ENCODE measurements at regions not wholly inside any gene's neighbourhood (a gene's known extent, or its start where the extent isn't known, plus 50 kb on each side); places are given as distances from the start of the nearest gene placed in this dataset.

DNA sequence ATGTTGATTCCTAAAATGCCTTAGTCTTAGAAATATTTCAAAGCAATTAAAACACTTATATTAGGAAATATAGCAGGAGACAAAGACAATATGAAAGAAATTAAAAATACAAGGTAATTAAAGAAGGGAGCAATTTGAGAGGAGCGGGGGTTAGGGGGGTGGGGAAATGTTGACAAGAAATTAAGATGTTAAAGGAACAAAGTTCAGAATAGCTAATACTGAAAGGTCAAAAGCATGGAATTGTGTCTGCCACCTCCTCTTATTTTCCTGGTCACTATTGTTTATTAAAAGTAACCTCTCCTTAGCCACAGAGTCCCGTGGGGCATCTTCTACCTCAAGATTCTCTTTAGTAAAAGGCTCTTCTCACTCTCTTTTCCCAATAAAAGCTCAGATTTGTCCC lies 244.1 kb downstream of the MREG start:
- TF ChIP-seq, protein P1, sequence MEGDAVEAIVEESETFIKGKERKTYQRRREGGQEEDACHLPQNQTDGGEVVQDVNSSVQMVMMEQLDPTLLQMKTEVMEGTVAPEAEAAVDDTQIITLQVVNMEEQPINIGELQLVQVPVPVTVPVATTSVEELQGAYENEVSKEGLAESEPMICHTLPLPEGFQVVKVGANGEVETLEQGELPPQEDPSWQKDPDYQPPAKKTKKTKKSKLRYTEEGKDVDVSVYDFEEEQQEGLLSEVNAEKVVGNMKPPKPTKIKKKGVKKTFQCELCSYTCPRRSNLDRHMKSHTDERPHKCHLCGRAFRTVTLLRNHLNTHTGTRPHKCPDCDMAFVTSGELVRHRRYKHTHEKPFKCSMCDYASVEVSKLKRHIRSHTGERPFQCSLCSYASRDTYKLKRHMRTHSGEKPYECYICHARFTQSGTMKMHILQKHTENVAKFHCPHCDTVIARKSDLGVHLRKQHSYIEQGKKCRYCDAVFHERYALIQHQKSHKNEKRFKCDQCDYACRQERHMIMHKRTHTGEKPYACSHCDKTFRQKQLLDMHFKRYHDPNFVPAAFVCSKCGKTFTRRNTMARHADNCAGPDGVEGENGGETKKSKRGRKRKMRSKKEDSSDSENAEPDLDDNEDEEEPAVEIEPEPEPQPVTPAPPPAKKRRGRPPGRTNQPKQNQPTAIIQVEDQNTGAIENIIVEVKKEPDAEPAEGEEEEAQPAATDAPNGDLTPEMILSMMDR (IDR thresholded peaks at IDR 0.05; ENCODE audit: extremely low read depth, low read depth, low read length), result no peak
- Histone ChIP-seq H3K36me3 (ENCODE audit: insufficient read depth, low read length) (no peaks in the 10 kb centered on the region), H3K9me3 (ENCODE audit: low read depth, low read length) (no peaks in the 10 kb centered on the region), H3K27ac (ENCODE audit: low read depth, low read length) (no peak overlapping the region), H3K4me3 (ENCODE audit: insufficient read depth, low read length) (no peak overlapping the region), H3K4me2 (ENCODE audit: insufficient read depth, low read length) (no peak overlapping the region), H2AFZ (ENCODE audit: low read length) (no peak overlapping the region), H4K20me1 (ENCODE audit: insufficient read depth, low read length) (no peaks in the 10 kb centered on the region), H3K79me2 (ENCODE audit: insufficient read depth, low read length) (no peaks in the 10 kb centered on the region), H3K4me1 (ENCODE audit: insufficient read depth, low read length) (peaks cover 50% of the 10 kb centered on the region), H3K27me3 (ENCODE audit: insufficient read depth, low read length) (no peaks in the 10 kb centered on the region)
- DNase-seq (ENCODE audit: insufficient read length, low spot score, missing footprints), result no peak

DNA sequence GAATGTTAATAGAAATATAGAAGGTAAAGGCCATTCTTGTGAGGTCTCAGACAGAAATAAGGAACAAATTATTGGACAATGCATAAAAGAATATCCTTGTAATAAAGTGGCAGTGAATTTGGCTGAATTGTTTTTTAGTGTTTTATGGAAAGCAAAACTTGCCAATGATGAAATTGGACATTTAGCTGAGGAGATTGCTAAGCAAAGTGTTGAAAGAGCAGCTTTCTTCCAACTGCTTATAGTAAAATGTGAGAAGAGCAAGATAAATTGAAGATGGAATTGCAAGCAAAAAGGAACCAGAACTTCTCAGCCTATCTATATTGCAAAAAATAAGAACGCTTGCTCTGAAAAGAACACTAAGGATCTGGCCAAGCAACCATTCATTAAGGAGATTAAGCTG lies 245.7 kb downstream of the MREG start:
- H3K4me3 ChIP-seq (ENCODE audit: insufficient read depth, low read length), result no peak overlapping the region
- peaks cover 37% of the 10 kb centered on the region for H3K4me1 ChIP-seq (ENCODE audit: insufficient read depth, low read length)
- H3K79me2 ChIP-seq (ENCODE audit: insufficient read depth, low read length), result no peaks in the 10 kb centered on the region
- H2AFZ ChIP-seq (ENCODE audit: low read length), result no peak overlapping the region
- no peaks in the 10 kb centered on the region for H4K20me1 ChIP-seq (ENCODE audit: insufficient read depth, low read length)
- TF ChIP-seq, protein P1 (IDR thresholded peaks at IDR 0.05; ENCODE audit: extremely low read depth, low read depth, low read length), result no peak
- no peak overlapping the region for H3K4me2 ChIP-seq (ENCODE audit: insufficient read depth, low read length)
- DNase-seq (ENCODE audit: insufficient read length, low spot score, missing footprints), result no peak
- no peak overlapping the region for H3K27ac ChIP-seq (ENCODE audit: low read depth, low read length)
- no peaks in the 10 kb centered on the region for H3K27me3 ChIP-seq (ENCODE audit: insufficient read depth, low read length)
- H3K36me3 ChIP-seq (ENCODE audit: insufficient read depth, low read length), result no peaks in the 10 kb centered on the region
- no peaks in the 10 kb centered on the region for H3K9me3 ChIP-seq (ENCODE audit: low read depth, low read length)

DNA sequence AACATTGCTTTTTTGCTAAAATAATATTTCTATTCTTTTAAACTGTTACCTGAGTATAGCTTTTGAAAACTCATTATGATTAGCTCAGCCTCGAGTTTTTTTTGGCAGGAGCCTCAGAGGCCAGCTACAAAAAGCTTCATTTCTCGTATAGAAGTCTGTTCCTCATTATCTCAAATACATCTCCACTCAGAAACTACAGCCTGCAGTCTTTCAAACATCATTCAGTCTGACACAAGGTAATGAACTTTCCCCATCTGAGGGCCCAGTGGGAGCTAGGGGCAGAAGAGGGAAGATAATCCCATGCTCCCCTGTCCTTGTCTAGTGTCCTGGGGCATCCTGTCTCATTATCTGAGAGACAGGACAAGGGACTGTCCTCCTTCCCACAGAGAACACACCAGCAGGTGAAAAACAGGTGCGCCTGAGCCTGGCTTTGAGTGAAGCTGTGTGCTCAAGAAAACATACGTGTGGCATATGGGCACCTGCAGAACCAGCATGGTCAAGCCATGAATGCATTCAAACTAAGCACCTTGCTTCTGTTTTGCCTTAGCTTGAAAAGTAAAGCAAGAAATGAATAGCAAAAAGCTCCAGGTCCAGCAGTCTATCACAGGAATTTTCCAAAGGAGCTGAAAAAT lies 247.5 kb downstream of the MREG start:
- H2AFZ ChIP-seq (ENCODE audit: low read length), result no peak overlapping the region
- no peaks in the 10 kb centered on the region for H3K36me3 ChIP-seq (ENCODE audit: insufficient read depth, low read length)
- H3K9me3 ChIP-seq (ENCODE audit: low read depth, low read length), result no peaks in the 10 kb centered on the region
- DNase-seq (ENCODE audit: insufficient read length, low spot score, missing footprints), result no peak
- H3K4me1 ChIP-seq (ENCODE audit: insufficient read depth, low read length), result peaks cover 20% of the 10 kb centered on the region
- H3K27me3 ChIP-seq (ENCODE audit: insufficient read depth, low read length), result no peaks in the 10 kb centered on the region
- H3K27ac ChIP-seq (ENCODE audit: low read depth, low read length), result no peak overlapping the region
- no peak overlapping the region for H3K4me2 ChIP-seq (ENCODE audit: insufficient read depth, low read length)
- H4K20me1 ChIP-seq (ENCODE audit: insufficient read depth, low read length), result no peaks in the 10 kb centered on the region
- no peak overlapping the region for H3K4me3 ChIP-seq (ENCODE audit: insufficient read depth, low read length)
- TF ChIP-seq, protein P1 (IDR thresholded peaks at IDR 0.05; ENCODE audit: extremely low read depth, low read depth, low read length), result no peak
- H3K79me2 ChIP-seq (ENCODE audit: insufficient read depth, low read length), result no peaks in the 10 kb centered on the region

DNA sequence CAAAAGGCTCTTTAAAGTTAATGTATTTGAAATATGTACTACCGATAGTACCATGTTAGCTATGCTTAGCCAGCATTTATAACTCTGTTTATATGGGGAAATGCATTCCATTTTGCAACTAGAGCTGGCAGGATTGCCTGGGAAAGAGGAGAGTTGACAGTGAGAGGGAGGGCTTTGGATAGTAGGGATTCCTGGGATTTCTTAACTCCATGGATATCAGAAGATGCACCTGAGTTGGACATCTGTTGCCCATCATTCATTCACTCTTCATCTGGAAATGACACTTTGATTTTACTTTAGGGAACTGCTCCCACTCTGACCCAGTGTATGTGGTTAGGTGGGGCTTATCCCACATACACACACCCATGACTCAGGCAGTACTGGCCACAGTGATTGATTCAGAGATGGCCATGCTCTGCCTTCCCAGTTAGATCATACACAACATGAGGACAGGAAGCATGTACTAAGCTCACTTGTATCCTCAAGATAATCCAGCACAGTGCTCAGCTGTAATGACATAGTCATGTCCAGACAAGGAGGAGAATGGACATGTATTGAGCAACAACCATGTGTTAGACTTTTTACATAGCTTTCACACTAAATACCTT lies 248.8 kb downstream of the MREG start:
- Histone ChIP-seq H3K36me3 (ENCODE audit: insufficient read depth, low read length) (no peaks in the 10 kb centered on the region), H3K4me2 (ENCODE audit: insufficient read depth, low read length) (no peak overlapping the region), H3K79me2 (ENCODE audit: insufficient read depth, low read length) (no peaks in the 10 kb centered on the region), H3K27me3 (ENCODE audit: insufficient read depth, low read length) (no peaks in the 10 kb centered on the region), H3K4me3 (ENCODE audit: insufficient read depth, low read length) (no peak overlapping the region), H3K9me3 (ENCODE audit: low read depth, low read length) (no peaks in the 10 kb centered on the region), H2AFZ (ENCODE audit: low read length) (no peak overlapping the region), H4K20me1 (ENCODE audit: insufficient read depth, low read length) (no peaks in the 10 kb centered on the region), H3K27ac (ENCODE audit: low read depth, low read length) (peak overlapping the region; percentile 45), H3K4me1 (ENCODE audit: insufficient read depth, low read length) (peaks cover 22% of the 10 kb centered on the region)
- DNase-seq (ENCODE audit: insufficient read length, low spot score, missing footprints), result peak; percentile 81
- TF ChIP-seq, protein P1 (IDR thresholded peaks at IDR 0.05; ENCODE audit: extremely low read depth, low read depth, low read length), result no peak

Data from osteoblast (primary cell).